Erythroblast (primary cell): ENCODE measurements at regions not wholly inside any gene's neighbourhood (a gene's known extent, or its start where the extent isn't known, plus 50 kb on each side); places are given as distances from the start of the nearest gene placed in this dataset.

ENCODE experiments used
- GATA1 ChIP-seq: IDR thresholded peaks from 2 replicates; pipeline ENCODE4 v1.6.1; 2011; ENCODE audit warnings: low read depth, mild to moderate bottlenecking, control low read depth, low read length, moderate library complexity
- POLR2A ChIP-seq: IDR thresholded peaks from 2 replicates; pipeline ENCODE4 v1.6.1; 2011; ENCODE audit warnings: mild to moderate bottlenecking, low read length

DNA sequence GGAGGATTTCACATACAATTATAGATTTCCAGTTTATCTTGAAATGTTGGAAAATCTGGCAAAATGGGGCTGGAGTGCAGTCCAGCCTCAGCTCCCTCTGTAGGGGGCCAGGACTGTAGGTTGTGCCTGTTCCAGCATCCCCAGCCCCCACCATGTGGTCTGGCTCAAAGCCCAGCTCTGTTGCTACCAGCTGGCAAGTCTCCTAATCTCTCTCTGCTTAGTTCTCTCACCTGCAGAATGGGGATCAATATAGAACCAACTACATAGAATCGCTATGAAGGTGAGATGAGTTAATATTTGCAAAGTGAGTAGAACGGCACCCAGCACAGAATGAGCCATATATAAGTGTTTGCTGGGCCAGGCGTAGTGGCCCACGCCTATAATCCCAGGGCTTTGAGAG is 50.0 kb upstream of the TARDBP start:
- TF ChIP-seq POLR2A (no peak), GATA1 (no peak)
